RWPE2 (cell line): ENCODE measurements at regions not wholly inside any gene's neighbourhood (a gene's known extent, or its start where the extent isn't known, plus 50 kb on each side); places are given as distances from the start of the nearest gene placed in this dataset.

ENCODE experiments used
- ATAC-seq: fragments of 200-7000 bp; cut with Tn5 transposase; 3 replicates; pipeline ENCODE4 v1.9.1; 2021; ENCODE audit warnings: low read depth
- DNase-seq: peaks from one replicate; pipeline ENCODE4 v3.0.0-alpha.2; 2020; ENCODE audit warnings: low spot score
- H3K27ac ChIP-seq: fragments of 450-650 bp; 2 replicates; pipeline ENCODE4 v1.5.1; 2017; ENCODE audit warnings: mild to moderate bottlenecking; ENCODE audit not compliant: poor library complexity, severe bottlenecking
- H3K27me3 ChIP-seq: fragments of 250-450 bp; sonication (Bioruptor Pico); 2 replicates; pipeline ENCODE4 v1.5.1; 2021; ENCODE audit warnings: mild to moderate bottlenecking, moderate library complexity; ENCODE audit not compliant: insufficient read depth, poor library complexity, severe bottlenecking
- H3K36me3 ChIP-seq: fragments of 250-450 bp; sonication (Bioruptor Pico); 2 replicates; pipeline ENCODE4 v1.5.1; 2020; ENCODE audit warnings: low read depth, mild to moderate bottlenecking, moderate library complexity
- H3K4me1 ChIP-seq: fragments of 250-450 bp; sonication (Bioruptor Pico); 2 replicates; pipeline ENCODE4 v1.5.1; 2021; ENCODE audit warnings: mild to moderate bottlenecking, moderate library complexity; ENCODE audit not compliant: insufficient read depth, poor library complexity, severe bottlenecking
- H3K4me3 ChIP-seq: fragments of 250-450 bp; sonication (Bioruptor Pico); 2 replicates; pipeline ENCODE4 v1.5.1; 2021; ENCODE audit warnings: mild to moderate bottlenecking, moderate library complexity; ENCODE audit not compliant: severe bottlenecking
- H3K9me3 ChIP-seq: fragments of 250-450 bp; sonication (Bioruptor Pico); 2 replicates; pipeline ENCODE4 v1.5.1; 2021; ENCODE audit warnings: mild to moderate bottlenecking, moderate library complexity; ENCODE audit not compliant: severe bottlenecking
- TF ChIP-seq, protein P1 (sequence below): fragments of 450-650 bp; IDR thresholded peaks from one replicate; pipeline ENCODE4 v1.5.1; 2017; ENCODE audit warnings: mild to moderate bottlenecking, moderate library complexity; ENCODE audit not compliant: poor library complexity, severe bottlenecking

DNA sequence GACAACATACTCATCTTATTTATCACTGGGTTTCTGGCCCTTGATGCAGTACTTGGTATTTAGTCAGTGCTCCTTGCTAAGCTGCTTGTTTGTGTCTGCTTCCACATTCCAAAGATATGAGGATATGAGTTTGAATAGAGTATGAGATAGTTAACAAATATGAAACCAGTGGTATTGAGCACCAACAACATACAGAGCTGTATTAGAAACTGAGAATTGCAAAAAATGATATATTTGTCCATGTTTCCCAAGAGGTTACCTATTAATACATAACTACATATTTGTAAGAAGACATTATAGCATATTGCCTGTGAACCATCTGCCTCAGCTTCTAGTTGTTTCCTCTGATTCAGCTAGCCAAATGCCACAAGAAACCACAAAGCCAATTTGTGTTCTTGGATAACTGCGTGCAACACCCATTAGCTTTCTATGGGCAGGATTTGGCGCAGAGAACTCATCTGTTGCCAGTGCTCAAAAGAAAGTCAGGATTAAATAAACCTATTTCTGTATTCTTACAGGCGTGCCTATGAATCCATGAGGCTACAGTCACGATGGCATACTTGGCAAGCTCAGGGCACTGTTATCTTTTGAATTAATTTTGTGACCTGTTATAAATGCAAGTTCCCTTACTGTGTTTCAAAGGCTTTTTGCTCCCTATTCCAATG is 194.4 kb downstream of the MAP2K6 start:
- H3K4me3 ChIP-seq, result no peak overlapping the region
- ATAC-seq, result peak; percentile 93

DNA sequence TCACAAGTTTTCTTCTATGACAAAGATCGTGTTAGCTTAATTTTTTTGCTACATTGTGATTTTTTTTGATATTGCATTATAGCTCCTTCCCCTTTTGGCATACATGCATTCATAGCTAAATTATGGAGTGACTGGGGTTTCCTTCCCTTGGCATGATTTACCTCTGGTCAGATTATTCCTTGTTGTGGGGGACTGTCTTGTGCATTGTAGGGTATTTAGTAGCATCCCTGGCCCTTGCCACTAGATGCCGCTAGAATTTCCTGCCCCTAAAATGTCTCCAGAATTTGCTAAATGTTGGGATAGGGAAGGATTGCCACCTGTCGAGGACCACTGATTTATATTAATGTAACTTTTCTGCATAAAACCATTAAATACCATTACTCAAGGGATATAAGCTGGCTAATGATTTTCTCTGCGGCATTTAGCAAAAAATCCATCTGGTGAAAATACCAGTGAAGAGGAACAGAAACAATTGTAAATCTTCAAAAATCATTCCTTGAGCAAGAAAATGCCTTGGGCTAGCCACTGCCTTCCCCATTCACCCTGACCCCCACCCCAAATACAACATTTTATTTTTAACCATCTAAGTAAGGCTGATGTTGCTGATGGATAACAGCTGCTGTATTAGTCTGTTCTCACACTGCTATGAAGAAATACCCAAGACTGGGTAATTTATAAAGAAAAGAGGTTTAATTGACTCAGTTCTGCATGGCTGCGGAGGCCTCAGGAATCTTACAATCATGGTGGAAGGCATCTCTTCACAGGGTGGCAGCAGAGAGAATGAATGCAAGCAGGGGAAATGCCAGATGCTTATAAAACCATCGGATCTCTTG is 195.2 kb downstream of the MAP2K6 start:
- Histone ChIP-seq H3K4me3 (no peak overlapping the region), H3K9me3 (no peaks in the 10 kb centered on the region), H3K4me1 (peaks cover 26% of the 10 kb centered on the region), H3K36me3 (no peaks in the 10 kb centered on the region), H3K27me3 (no peaks in the 10 kb centered on the region), H3K27ac (peak overlapping the region; percentile 83)
- DNase-seq (no peak), ATAC-seq (no peak)
- TF ChIP-seq, protein P1, sequence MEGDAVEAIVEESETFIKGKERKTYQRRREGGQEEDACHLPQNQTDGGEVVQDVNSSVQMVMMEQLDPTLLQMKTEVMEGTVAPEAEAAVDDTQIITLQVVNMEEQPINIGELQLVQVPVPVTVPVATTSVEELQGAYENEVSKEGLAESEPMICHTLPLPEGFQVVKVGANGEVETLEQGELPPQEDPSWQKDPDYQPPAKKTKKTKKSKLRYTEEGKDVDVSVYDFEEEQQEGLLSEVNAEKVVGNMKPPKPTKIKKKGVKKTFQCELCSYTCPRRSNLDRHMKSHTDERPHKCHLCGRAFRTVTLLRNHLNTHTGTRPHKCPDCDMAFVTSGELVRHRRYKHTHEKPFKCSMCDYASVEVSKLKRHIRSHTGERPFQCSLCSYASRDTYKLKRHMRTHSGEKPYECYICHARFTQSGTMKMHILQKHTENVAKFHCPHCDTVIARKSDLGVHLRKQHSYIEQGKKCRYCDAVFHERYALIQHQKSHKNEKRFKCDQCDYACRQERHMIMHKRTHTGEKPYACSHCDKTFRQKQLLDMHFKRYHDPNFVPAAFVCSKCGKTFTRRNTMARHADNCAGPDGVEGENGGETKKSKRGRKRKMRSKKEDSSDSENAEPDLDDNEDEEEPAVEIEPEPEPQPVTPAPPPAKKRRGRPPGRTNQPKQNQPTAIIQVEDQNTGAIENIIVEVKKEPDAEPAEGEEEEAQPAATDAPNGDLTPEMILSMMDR, result peak; percentile 85

More for the DNA sequence above, 194.4 kb downstream of the MAP2K6 start:
- TF ChIP-seq, protein P1, result no peak
- Histone ChIP-seq H3K36me3 (no peaks in the 10 kb centered on the region), H3K27me3 (no peaks in the 10 kb centered on the region), H3K4me1 (peaks cover 26% of the 10 kb centered on the region), H3K9me3 (no peaks in the 10 kb centered on the region), H3K27ac (peak overlapping the region; percentile 83)
- no peak for DNase-seq

DNA sequence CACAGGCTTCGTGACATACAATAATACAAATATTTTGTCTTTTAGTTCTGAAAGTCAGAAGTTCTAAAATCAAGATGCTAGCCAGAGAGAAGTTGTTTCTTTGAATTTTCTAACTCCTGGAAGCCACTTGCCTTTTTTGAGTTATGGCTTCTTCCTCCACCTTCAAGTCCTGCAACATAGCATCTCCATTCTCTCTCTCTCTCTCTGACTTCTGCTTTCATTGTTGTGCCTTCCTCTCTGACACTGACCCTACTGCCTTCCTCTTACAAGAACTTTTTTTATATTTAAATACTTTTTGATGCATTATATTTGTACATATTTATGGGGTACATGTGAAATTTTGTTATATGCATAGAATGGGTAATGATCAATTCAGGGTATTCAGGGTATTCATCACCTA is 205.9 kb downstream of the MAP2K6 start:
- Histone ChIP-seq H3K27ac (no peak overlapping the region), H3K27me3 (no peaks in the 10 kb centered on the region), H3K4me1 (no peaks in the 10 kb centered on the region), H3K4me3 (no peak overlapping the region), H3K36me3 (no peaks in the 10 kb centered on the region), H3K9me3 (no peaks in the 10 kb centered on the region)
- TF ChIP-seq, protein P1, result no peak
- ATAC-seq (no peak), DNase-seq (no peak)

DNA sequence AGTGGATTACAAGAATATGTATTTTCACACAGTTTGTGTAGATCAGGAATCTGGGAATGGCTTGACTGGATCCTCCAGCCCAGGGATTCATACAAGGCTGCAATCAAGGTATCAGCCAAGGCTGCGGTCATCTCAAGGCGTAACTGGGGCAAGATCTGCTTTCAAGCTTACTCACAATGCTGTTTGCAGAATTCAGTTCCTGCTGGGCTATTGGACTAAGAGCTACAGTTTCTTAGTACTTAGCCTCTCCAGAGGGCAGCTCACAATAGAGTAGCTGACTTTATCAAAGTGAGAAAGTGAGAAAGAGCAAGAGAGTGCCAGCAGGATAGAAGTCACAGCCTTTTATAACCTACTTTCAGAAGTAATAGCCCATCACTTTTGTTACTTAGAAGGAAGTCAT is 211.0 kb downstream of the MAP2K6 start:
- Histone ChIP-seq H3K4me3 (no peak overlapping the region), H3K36me3 (no peaks in the 10 kb centered on the region), H3K27me3 (no peaks in the 10 kb centered on the region), H3K4me1 (no peaks in the 10 kb centered on the region), H3K27ac (no peak overlapping the region), H3K9me3 (no peaks in the 10 kb centered on the region)
- no peak for DNase-seq
- no peak for ATAC-seq
- TF ChIP-seq, protein P1, result no peak
